Right lobe of liver (tissue), 6 donors: ENCODE measurements at regions not wholly inside any gene's neighbourhood (a gene's known extent, or its start where the extent isn't known, plus 50 kb on each side); places are given as distances from the start of the nearest gene placed in this dataset.
A peak's percentile ranks its signal among the peaks of the same experiment; 100 is the strongest.

Experiments
- ATAC-seq, 4 donors: fragments of 200-7000 bp; cut with Tn5 transposase; one replicate each; pipeline ENCODE4 v1.9.1; 2020; ENCODE audit warnings: mild to moderate bottlenecking in 4 of 4, moderate library complexity in 4 of 4
- DNase-seq, 3 donors: peaks; one replicate each; pipeline ENCODE4 v3.0.0-alpha.2; 2020
- H3K27ac ChIP-seq, 3 donors: fragments of 200-600 bp; one replicate each; pipeline ENCODE4 v1.8.0; 2022
- H3K27me3 ChIP-seq, 2 donors: fragments of 200-600 bp; one replicate each; pipeline ENCODE4 v1.8.0; 2022
- H3K36me3 ChIP-seq, 4 donors: fragments of 200-600 bp; sonication (generic) in 1 of 4; one replicate each; pipeline versions ENCODE4 v1.5.1 to v1.8.0; 2017 to 2022; ENCODE audit warnings: control low read depth in 1 of 4
- H3K4me1 ChIP-seq, 4 donors: fragments of 200-600 bp; sonication (generic) in 1 of 4; one replicate each; pipeline versions ENCODE4 v1.5.1 to v1.8.0; 2017 to 2022; ENCODE audit warnings: control low read depth in 1 of 4
- H3K4me3 ChIP-seq, 3 donors: fragments of 200-600 bp; one replicate each; pipeline ENCODE4 v1.8.0; 2022
- H3K9me3 ChIP-seq, 4 donors: fragments of 200-600 bp; sonication (generic) in 1 of 4; one replicate each; pipeline versions ENCODE4 v1.5.1 to v1.8.0; 2017 to 2022; ENCODE audit warnings: control low read depth in 1 of 4
- CTCF ChIP-seq, 4 donors: fragments of 200-600 bp in 3 of 4; fragments of 450-650 bp in 1 of 4; IDR thresholded peaks; one replicate each; pipeline versions ENCODE4 v1.5.1 to v1.8.0; 2016 to 2022; ENCODE audit warnings: antibody characterized with exemption in 4 of 4, mild to moderate bottlenecking in 2 of 4
- POLR2A ChIP-seq: fragments of 450-650 bp; IDR thresholded peaks from one replicate; pipeline ENCODE4 v1.6.1; 2017; ENCODE audit warnings: antibody characterized with exemption, mild to moderate bottlenecking
- WGBS: methylation state at CpG from one replicate; pipeline ENCODE4 v1.1.6; 2018; ENCODE audit warnings: low coverage, low lambda C conversion rate; ENCODE audit not compliant: insufficient coverage; ENCODE audit errors: missing lambda C conversion rate; 5-methylcytosine and 5-hydroxymethylcytosine counted together
- intact Hi-C, 2 donors: fragments of 100-400 bp; cut with DNase I; formaldehyde crosslinking; loops; one replicate each; pipeline versions ENCODE4 v1.11.2 to v1.14.1; 2022
- donor health status: DM: no; HTN: yes; CAD: no.
- donor health status: DM: no; HTN: no; CAD: no.
- donor health status: DM: no; HTN: no; CAD: no.
- donor health status: DM: no; HTN: yes; CAD: no.
- donor health status: DM: no; HTN: yes; CAD: no.

- no peak for ATAC-seq
- Histone ChIP-seq H3K4me1 (peaks cover 0 to 5% (median 0%) of the 10 kb centered on the region in 4 donors), H3K27ac (no peak overlapping the region), H3K36me3 (no peaks in the 10 kb centered on the region), H3K9me3 (no peaks in the 10 kb centered on the region), H3K27me3 (no peaks in the 10 kb centered on the region), H3K4me3 (no peak overlapping the region)
- DNase-seq: no peak
- TF ChIP-seq CTCF (IDR thresholded peaks at IDR 0.05) (no peak), POLR2A (no peak)
- intact Hi-C loops: no loop called here
These were observed 105.0 kb downstream of the HAUS1 start for GRCh38 chr18:46209161-46209560.

- DNase-seq: no peak
- Histone ChIP-seq H3K4me3 (no peak overlapping the region), H3K4me1 (peaks cover 0 to 11% (median 0%) of the 10 kb centered on the region in 4 donors), H3K27me3 (no peaks in the 10 kb centered on the region), H3K27ac (no peak overlapping the region), H3K36me3 (peaks cover 0 to 5% (median 0%) of the 10 kb centered on the region in 4 donors), H3K9me3 (no peaks in the 10 kb centered on the region)
- TF ChIP-seq CTCF (IDR thresholded peaks at IDR 0.05): no peak
- TF ChIP-seq POLR2A: no peak
- WGBS: 22% methylated on average over 1 of the region's 1 CpG
- intact Hi-C loops: no loop called here
- ATAC-seq: no peak
These were observed 107.6 kb downstream of the HAUS1 start for GRCh38 chr18:46211816-46212215.

- Histone ChIP-seq H3K4me3 (no peak overlapping the region), H3K4me1 (peaks cover 0 to 11% (median 0%) of the 10 kb centered on the region in 4 donors), H3K27me3 (no peaks in the 10 kb centered on the region), H3K27ac (no peak overlapping the region), H3K9me3 (no peaks in the 10 kb centered on the region), H3K36me3 (peaks cover 0 to 5% (median 0%) of the 10 kb centered on the region in 4 donors)
- TF ChIP-seq CTCF (IDR thresholded peaks at IDR 0.05): no peak
- TF ChIP-seq POLR2A: no peak
- DNase-seq: no peak
- no peak for ATAC-seq
- intact Hi-C loops: no loop called here
- WGBS: 84% methylated on average over 2 of the region's 2 CpGs
These were observed 108.2 kb downstream of the HAUS1 start for GRCh38 chr18:46212398-46212797.

GRCh38 chr18:46213295-46213694, 109.1 kb downstream of the HAUS1 start:
- no peak overlapping the region for H3K27ac ChIP-seq
- H3K4me3 ChIP-seq: no peak overlapping the region
- ATAC-seq: peak; percentile 46 to 66 (median 52)
- 5% methylated on average over 3 of the region's 3 CpGs for WGBS
- H3K4me1 ChIP-seq: peaks cover 0 to 11% (median 0%) of the 10 kb centered on the region in 4 donors
- TF ChIP-seq CTCF (IDR thresholded peaks at IDR 0.05) (peak; percentile 49 to 55 (median 54)), POLR2A (no peak)
- no peak for DNase-seq
- no peaks in the 10 kb centered on the region for H3K27me3 ChIP-seq
- no peaks in the 10 kb centered on the region for H3K9me3 ChIP-seq
- H3K36me3 ChIP-seq: peaks cover 0 to 5% (median 0%) of the 10 kb centered on the region in 4 donors
- intact Hi-C loops: no loop called here

GRCh38 chr18:46214435-46214834, 110.2 kb downstream of the HAUS1 start:
- no peak overlapping the region for H3K27ac ChIP-seq
- DNase-seq (no peak), ATAC-seq (no peak)
- TF ChIP-seq CTCF (IDR thresholded peaks at IDR 0.05): no peak
- WGBS: 93% methylated on average over 1 of the region's 1 CpG
- H3K9me3 ChIP-seq: no peaks in the 10 kb centered on the region
- intact Hi-C loops: no loop called here
- peaks cover 0 to 11% (median 0%) of the 10 kb centered on the region in 4 donors for H3K4me1 ChIP-seq
- peaks cover 0 to 5% (median 0%) of the 10 kb centered on the region in 4 donors for H3K36me3 ChIP-seq
- no peak overlapping the region for H3K4me3 ChIP-seq
- H3K27me3 ChIP-seq: no peaks in the 10 kb centered on the region
